Lower leg skin (tissue), 4 donors: ENCODE measurements at regions not wholly inside any gene's neighbourhood (a gene's known extent, or its start where the extent isn't known, plus 50 kb on each side); places are given as distances from the start of the nearest gene placed in this dataset.

Experiments
- DNase-seq, 2 donors: peaks; one replicate each; pipeline ENCODE4 v3.0.0-alpha.2; 2019; ENCODE audit warnings: low spot score in 2 of 2
- H3K4me3 ChIP-seq: fragments of 200-600 bp; sonication (generic); 2 replicates; pipeline ENCODE4 v1.5.1; 2017; ENCODE audit warnings: mild to moderate bottlenecking, low read depth; ENCODE audit not compliant: poor library complexity, severe bottlenecking
- CTCF ChIP-seq, 3 donors: fragments of 450-650 bp; IDR thresholded peaks; one replicate each; pipeline ENCODE4 v1.5.1; 2016; ENCODE audit warnings: antibody characterized with exemption in 3 of 3, mild to moderate bottlenecking in 3 of 3, moderate library complexity in 2 of 3
- POLR2A ChIP-seq, 2 donors: fragments of 450-650 bp; IDR thresholded peaks; one replicate each; pipeline ENCODE4 v1.6.1; 2016 to 2017; ENCODE audit warnings: antibody characterized with exemption in 2 of 2, mild to moderate bottlenecking in 1 of 2, moderate library complexity in 1 of 2
- WGBS, 2 donors: methylation state at CpG; one replicate each; pipeline ENCODE4 v1.1.5; 2018; 5-methylcytosine and 5-hydroxymethylcytosine counted together
- intact Hi-C: fragments of 100-400 bp; cut with DNase I; formaldehyde crosslinking; loops from one replicate; pipeline ENCODE4 v1.15.0; 2023; ENCODE audit warnings: low total_unique reads

- H3K4me3 ChIP-seq, result no peak overlapping the region
- intact Hi-C loops, result no loop called here
- DNase-seq, result no peak
- TF ChIP-seq CTCF (IDR thresholded peaks at IDR 0.05) (no peak), POLR2A (IDR thresholded peaks at IDR 0.05) (no peak)
- WGBS, 2 donors, result 88 to 91% methylated on average over 3 of the region's 3 CpGs
Observed at GRCh38 chr10:118513174-118513573, 82.3 kb downstream of the PRLHR start.

GRCh38 chr10:118511711-118512110, 83.7 kb downstream of the PRLHR start:
- TF ChIP-seq POLR2A (IDR thresholded peaks at IDR 0.05), result no peak
- no peak for TF ChIP-seq CTCF (IDR thresholded peaks at IDR 0.05)
- DNase-seq, result no peak
- intact Hi-C loops, result no loop called here
- H3K4me3 ChIP-seq, result no peak overlapping the region
- 69 to 78% methylated on average over 2 of the region's 2 CpGs for WGBS, 2 donors

GRCh38 chr10:118508863-118509262, 86.6 kb downstream of the PRLHR start:
- WGBS, 2 donors, result 59 to 68% methylated on average over 1 of the region's 1 CpG
- no peak for TF ChIP-seq POLR2A (IDR thresholded peaks at IDR 0.05)
- TF ChIP-seq CTCF (IDR thresholded peaks at IDR 0.05), result no peak
- no peak for DNase-seq
- no peak overlapping the region for H3K4me3 ChIP-seq
- intact Hi-C loops, result no loop called here

- DNase-seq, result no peak
- intact Hi-C loops, result no loop called here
- TF ChIP-seq POLR2A (IDR thresholded peaks at IDR 0.05) (no peak), CTCF (IDR thresholded peaks at IDR 0.05) (no peak)
- 83 to 95% methylated on average over 2 of the region's 2 CpGs for WGBS, 2 donors
- no peak overlapping the region for H3K4me3 ChIP-seq
Observed at GRCh38 chr10:118508355-118508754, 87.1 kb downstream of the PRLHR start.

GRCh38 chr10:118506671-118507590, 88.5 kb downstream of the PRLHR start:
- H3K4me3 ChIP-seq, result no peak overlapping the region
- DNase-seq, result no peak
- no peak for TF ChIP-seq POLR2A (IDR thresholded peaks at IDR 0.05)
- TF ChIP-seq CTCF (IDR thresholded peaks at IDR 0.05), result no peak
- intact Hi-C loops, result no loop called here
- 83 to 90% methylated on average over 7 of the region's 7 CpGs for WGBS, 2 donors
